IMR-90 (cell line): ENCODE measurements at regions not wholly inside any gene's neighbourhood (a gene's known extent, or its start where the extent isn't known, plus 50 kb on each side); places are given as distances from the start of the nearest gene placed in this dataset.

ENCODE experiments used
- ATAC-seq: fragments of 200-7000 bp; cut with Tn5 transposase; 2 replicates; pipeline ENCODE4 v1.9.1; 2020; ENCODE audit warnings: low read depth, mild to moderate bottlenecking, moderate library complexity
- BruUV-seq: library from RNA; stranded (reverse); fragments of 400-500 nt; replicated peaks from 2 replicates; lab custom pipeline; 2021; lab: Mats Ljungman, UMichigan
- CTCF ChIA-PET: fragments of 300-600 bp; formaldehyde crosslinking; extraction: SDS; loops from one replicate; lab custom pipeline; 2021; ENCODE audit warnings: antibody characterized with exemption; lab: Yijun Ruan, JAX
- POLR2A ChIA-PET: fragments of 300-600 bp; sonication (Branson Sonifier 250); formaldehyde crosslinking; loops from one replicate; lab custom pipeline; 2022; ENCODE audit warnings: antibody characterized with exemption; ENCODE audit not compliant: unreplicated experiment; lab: Charles Lee
- DNase-seq: peaks from one replicate; pipeline ENCODE4 v3.0.0; 2013
- H2AFZ ChIP-seq: replicated peaks from 2 replicates; pipeline ENCODE3; 2013; ENCODE audit warnings: low read length, mild to moderate bottlenecking; ENCODE audit not compliant: poor library complexity
- H2AK5ac ChIP-seq: 2 replicates; pipeline ENCODE4 v1.6.1; 2013; ENCODE audit warnings: low read depth, low read length, inconsistent platforms
- H2AK9ac ChIP-seq: replicated peaks from 2 replicates; pipeline ENCODE3; 2013; ENCODE audit warnings: mild to moderate bottlenecking, low read depth, low read length, moderate library complexity; ENCODE audit not compliant: poor library complexity
- H2BK120ac ChIP-seq: 2 replicates; pipeline ENCODE4 v1.6.1; 2013; ENCODE audit warnings: low read depth, low read length, inconsistent platforms
- H2BK15ac ChIP-seq: 3 replicates; pipeline ENCODE4 v1.6.1; 2013; ENCODE audit warnings: low read depth, low read length, inconsistent platforms
- H2BK20ac ChIP-seq: 2 replicates; pipeline ENCODE4 v1.6.1; 2013; ENCODE audit warnings: low read depth, mild to moderate bottlenecking, inconsistent platforms, low read length, moderate library complexity
- H2BK5ac ChIP-seq: 2 replicates; pipeline ENCODE4 v1.6.1; 2013; ENCODE audit warnings: mild to moderate bottlenecking, low read depth, low read length, inconsistent platforms; ENCODE audit not compliant: poor library complexity, severe bottlenecking
- H3K14ac ChIP-seq: replicated peaks from 2 replicates; pipeline ENCODE4 v1.6.1; 2013; ENCODE audit warnings: low read depth, low read length, inconsistent platforms
- H3K18ac ChIP-seq: 2 replicates; pipeline ENCODE4 v1.6.1; 2013; ENCODE audit warnings: low read depth, low read length, control low read depth
- H3K23ac ChIP-seq: 2 replicates; pipeline ENCODE4 v1.6.1; 2013; ENCODE audit warnings: low read depth, low read length, inconsistent platforms
- H3K27ac ChIP-seq: 2 replicates; pipeline ENCODE4 v1.5.1; 2013; ENCODE audit warnings: mild to moderate bottlenecking, control low read depth, low read length; ENCODE audit not compliant: insufficient read depth
- H3K27me3 ChIP-seq: 2 replicates; pipeline ENCODE4 v1.6.1; 2013; ENCODE audit warnings: low read length; ENCODE audit not compliant: control insufficient read depth, insufficient read depth
- H3K36me3 ChIP-seq: 2 replicates; pipeline ENCODE4 v1.6.1; 2013; ENCODE audit warnings: low read length, mixed read lengths; ENCODE audit not compliant: control insufficient read depth, insufficient read depth
- H3K4ac ChIP-seq: 2 replicates; pipeline ENCODE4 v1.6.1; 2013; ENCODE audit warnings: low read depth, low read length, inconsistent platforms
- H3K4me1 ChIP-seq: 2 replicates; pipeline ENCODE4 v1.6.1; 2013; ENCODE audit warnings: low read length, mixed read lengths; ENCODE audit not compliant: control insufficient read depth, insufficient read depth
- H3K4me2 ChIP-seq: 2 replicates; pipeline ENCODE4 v1.6.1; 2013; ENCODE audit warnings: low read depth, mild to moderate bottlenecking, control low read depth, low read length, moderate library complexity
- H3K4me3 ChIP-seq: 2 replicates; pipeline ENCODE4 v1.5.1; 2013; ENCODE audit warnings: low read depth, mild to moderate bottlenecking, control low read depth, low read length, moderate library complexity; ENCODE audit not compliant: insufficient read depth
- H3K56ac ChIP-seq: 2 replicates; pipeline ENCODE4 v1.6.1; 2013; ENCODE audit warnings: low read length, inconsistent platforms; ENCODE audit not compliant: insufficient read depth; ENCODE audit errors: extremely low read depth
- H3K79me1 ChIP-seq, 2 experiments: 2 replicates each; pipeline ENCODE4 v1.6.1; 2013; ENCODE audit warnings: low read length in 2 of 2, inconsistent platforms in 1 of 2, low read depth in 1 of 2
- H3K9ac ChIP-seq: 2 replicates; pipeline ENCODE4 v1.6.1; 2013; ENCODE audit warnings: low read depth, low read length, control low read depth
- H3K9me1 ChIP-seq: 2 replicates; pipeline ENCODE4 v1.6.1; 2013; ENCODE audit warnings: low read length, inconsistent platforms; ENCODE audit not compliant: insufficient read depth
- H3K9me3 ChIP-seq: 2 replicates; pipeline ENCODE4 v1.6.1; 2013; ENCODE audit warnings: low read length; ENCODE audit not compliant: control insufficient read depth, insufficient read depth
- H4K20me1 ChIP-seq: 2 replicates; pipeline ENCODE4 v1.6.1; 2013; ENCODE audit warnings: low read length, inconsistent platforms; ENCODE audit not compliant: insufficient read depth
- H4K5ac ChIP-seq: 2 replicates; pipeline ENCODE4 v1.6.1; 2013; ENCODE audit warnings: mild to moderate bottlenecking, low read depth, low read length, control low read depth
- H4K8ac ChIP-seq, 2 experiments: 2 replicates each; pipeline ENCODE4 v1.6.1; 2013; ENCODE audit warnings: low read depth in 2 of 2, low read length in 2 of 2, control low read depth in 1 of 2, inconsistent platforms in 1 of 2
- H4K91ac ChIP-seq: 2 replicates; pipeline ENCODE4 v1.6.1; 2013; ENCODE audit warnings: low read depth, low read length, inconsistent platforms; ENCODE audit not compliant: insufficient read depth
- CEBPB ChIP-seq: IDR thresholded peaks from 2 replicates; pipeline ENCODE4 v1.6.1; 2012; ENCODE audit warnings: low read depth, low read length, improper control_type of control experiment
- MAZ ChIP-seq: IDR thresholded peaks from 2 replicates; pipeline ENCODE4 v1.6.1; 2012; ENCODE audit warnings: low read depth, mild to moderate bottlenecking, low read length, improper control_type of control experiment, moderate library complexity, borderline replicate concordance
- NFE2L2 ChIP-seq: fragments of 150-350 bp; IDR thresholded peaks from 2 replicates; pipeline ENCODE4 v1.6.1; 2016; ENCODE audit warnings: low read depth, mild to moderate bottlenecking, low read length
- RAD21 ChIP-seq: IDR thresholded peaks from 2 replicates; pipeline ENCODE4 v1.6.1; 2012; ENCODE audit warnings: low read length, improper control_type of control experiment
- RCOR1 ChIP-seq: IDR thresholded peaks from 2 replicates; pipeline ENCODE4 v1.6.1; 2012; ENCODE audit warnings: mild to moderate bottlenecking, low read length, improper control_type of control experiment; ENCODE audit not compliant: insufficient replicate concordance
- SMC3 ChIP-seq: fragments of 150-350 bp; IDR thresholded peaks from 2 replicates; pipeline ENCODE4 v1.6.1; 2016; ENCODE audit warnings: low read depth, mild to moderate bottlenecking, antibody characterized with exemption, low read length, moderate library complexity
- WGBS, 2 experiments: methylation state at CpG; one replicate each; pipeline versions ENCODE4 v1.1.5 to v1.1.7; 2013; ENCODE audit warnings: missing lambda C conversion rate in 2 of 2; ENCODE audit not compliant: insufficient read length in 1 of 2; ENCODE audit errors: extremely low coverage in 2 of 2; 5-methylcytosine and 5-hydroxymethylcytosine counted together
- dilution Hi-C: fragments of 300-500 bp; cut with HindIII; formaldehyde crosslinking; loops from one replicate; pipeline ENCODE4 v1.14.3; 2018; ENCODE audit warnings: low sequenced_read_pairs; ENCODE audit not compliant: unreplicated experiment
- in situ Hi-C: fragments of 300-500 bp; cut with MboI; formaldehyde crosslinking; loops from 3 replicates; pipeline ENCODE4 v1.14.3; 2019; ENCODE audit warnings: low sequenced_read_pairs, inconsistent platforms, mixed read lengths
- intact Hi-C: fragments of 100-400 bp; cut with micrococcal nuclease; formaldehyde crosslinking; loops from 2 replicates; pipeline ENCODE4 v1.10.0; 2022
- TF ChIP-seq, protein P1 (sequence below): fragments of 150-350 bp; IDR thresholded peaks from 2 replicates; pipeline ENCODE4 v1.6.1; 2016; ENCODE audit warnings: low read depth, mild to moderate bottlenecking, low read length, moderate library complexity, borderline replicate concordance
- TF ChIP-seq, protein P2 (sequence below): fragments of 150-350 bp; IDR thresholded peaks from 2 replicates; pipeline ENCODE4 v1.6.1; 2017; ENCODE audit warnings: mild to moderate bottlenecking, antibody characterized with exemption, low read length, low read depth
- TF ChIP-seq, protein P3 (sequence below): conservative IDR thresholded peaks from 2 replicates; pipeline ENCODE4 v1.5.1; 2012; ENCODE audit warnings: mild to moderate bottlenecking, low read depth, low read length, improper control_type of control experiment

DNA sequence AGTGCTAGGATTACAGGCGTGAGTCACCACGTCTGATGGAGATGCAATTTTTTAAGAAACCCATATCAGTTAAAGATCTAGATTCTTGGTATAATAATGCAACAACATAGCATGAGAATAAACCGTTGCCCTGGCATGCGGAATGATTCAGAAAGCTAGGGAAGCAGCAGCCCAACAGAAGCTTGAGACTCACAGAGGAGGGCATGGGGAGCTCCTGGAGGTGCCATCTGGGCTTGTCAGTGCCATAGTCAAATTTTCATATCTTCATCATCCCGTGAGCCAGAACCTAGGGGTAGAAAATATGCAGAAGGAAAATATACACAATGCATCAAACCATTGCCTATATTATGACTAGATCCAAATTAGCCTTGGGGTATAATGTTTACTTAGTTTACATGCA, 118.7 kb upstream of the ADAMTS16 start:
- ATAC-seq (no peak), DNase-seq (no peak)
- no TSS peak for BruUV-seq
- Histone ChIP-seq H3K27ac (no peak overlapping the region), H3K4ac (no peak overlapping the region), H3K9me1 (no peaks in the 10 kb centered on the region), H3K79me1 (no peaks in the 10 kb centered on the region), H2AFZ (no peak overlapping the region), H3K18ac (no peak overlapping the region), H3K4me1 (no peaks in the 10 kb centered on the region), H3K9ac (no peak overlapping the region), H3K36me3 (no peaks in the 10 kb centered on the region), H2BK15ac (no peak overlapping the region), H2BK20ac (no peak overlapping the region), H2BK5ac (no peak overlapping the region), H2AK5ac (no peak overlapping the region), H3K27me3 (no peaks in the 10 kb centered on the region), H3K9me3 (peaks cover 36% of the 10 kb centered on the region), H2AK9ac (no peak overlapping the region), H3K23ac (no peak overlapping the region), H4K8ac (no peak overlapping the region), H3K4me2 (no peak overlapping the region), H3K14ac (no peak overlapping the region), H2BK120ac (no peak overlapping the region), H4K20me1 (no peaks in the 10 kb centered on the region), H4K5ac (no peak overlapping the region), H4K91ac (no peak overlapping the region), H3K4me3 (no peak overlapping the region), H3K56ac (no peak overlapping the region)
- POLR2A ChIA-PET, result no interaction called here
- 60% methylated on average over 2 of the region's 5 CpGs; no CpG with 5 or more reads in 1 of the 2 experiments for WGBS, 2 experiments
- intact Hi-C loops, result no loop called here
- TF ChIP-seq RCOR1 (no peak), NFE2L2 (no peak), CEBPB (no peak), SMC3 (no peak), RAD21 (no peak), MAZ (no peak)
- TF ChIP-seq, protein P1, sequence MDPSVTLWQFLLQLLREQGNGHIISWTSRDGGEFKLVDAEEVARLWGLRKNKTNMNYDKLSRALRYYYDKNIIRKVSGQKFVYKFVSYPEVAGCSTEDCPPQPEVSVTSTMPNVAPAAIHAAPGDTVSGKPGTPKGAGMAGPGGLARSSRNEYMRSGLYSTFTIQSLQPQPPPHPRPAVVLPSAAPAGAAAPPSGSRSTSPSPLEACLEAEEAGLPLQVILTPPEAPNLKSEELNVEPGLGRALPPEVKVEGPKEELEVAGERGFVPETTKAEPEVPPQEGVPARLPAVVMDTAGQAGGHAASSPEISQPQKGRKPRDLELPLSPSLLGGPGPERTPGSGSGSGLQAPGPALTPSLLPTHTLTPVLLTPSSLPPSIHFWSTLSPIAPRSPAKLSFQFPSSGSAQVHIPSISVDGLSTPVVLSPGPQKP, result no peak
- TF ChIP-seq, protein P2, sequence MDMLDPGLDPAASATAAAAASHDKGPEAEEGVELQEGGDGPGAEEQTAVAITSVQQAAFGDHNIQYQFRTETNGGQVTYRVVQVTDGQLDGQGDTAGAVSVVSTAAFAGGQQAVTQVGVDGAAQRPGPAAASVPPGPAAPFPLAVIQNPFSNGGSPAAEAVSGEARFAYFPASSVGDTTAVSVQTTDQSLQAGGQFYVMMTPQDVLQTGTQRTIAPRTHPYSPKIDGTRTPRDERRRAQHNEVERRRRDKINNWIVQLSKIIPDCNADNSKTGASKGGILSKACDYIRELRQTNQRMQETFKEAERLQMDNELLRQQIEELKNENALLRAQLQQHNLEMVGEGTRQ, result no peak
- TF ChIP-seq, protein P3, sequence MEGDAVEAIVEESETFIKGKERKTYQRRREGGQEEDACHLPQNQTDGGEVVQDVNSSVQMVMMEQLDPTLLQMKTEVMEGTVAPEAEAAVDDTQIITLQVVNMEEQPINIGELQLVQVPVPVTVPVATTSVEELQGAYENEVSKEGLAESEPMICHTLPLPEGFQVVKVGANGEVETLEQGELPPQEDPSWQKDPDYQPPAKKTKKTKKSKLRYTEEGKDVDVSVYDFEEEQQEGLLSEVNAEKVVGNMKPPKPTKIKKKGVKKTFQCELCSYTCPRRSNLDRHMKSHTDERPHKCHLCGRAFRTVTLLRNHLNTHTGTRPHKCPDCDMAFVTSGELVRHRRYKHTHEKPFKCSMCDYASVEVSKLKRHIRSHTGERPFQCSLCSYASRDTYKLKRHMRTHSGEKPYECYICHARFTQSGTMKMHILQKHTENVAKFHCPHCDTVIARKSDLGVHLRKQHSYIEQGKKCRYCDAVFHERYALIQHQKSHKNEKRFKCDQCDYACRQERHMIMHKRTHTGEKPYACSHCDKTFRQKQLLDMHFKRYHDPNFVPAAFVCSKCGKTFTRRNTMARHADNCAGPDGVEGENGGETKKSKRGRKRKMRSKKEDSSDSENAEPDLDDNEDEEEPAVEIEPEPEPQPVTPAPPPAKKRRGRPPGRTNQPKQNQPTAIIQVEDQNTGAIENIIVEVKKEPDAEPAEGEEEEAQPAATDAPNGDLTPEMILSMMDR, result no peak
- in situ Hi-C loops, result no loop called here
- CTCF ChIA-PET, result no interaction called here
- dilution Hi-C loops, result no loop called here
